Keratinocyte (primary cell): ENCODE measurements at regions not wholly inside any gene's neighbourhood (a gene's known extent, or its start where the extent isn't known, plus 50 kb on each side); places are given as distances from the start of the nearest gene placed in this dataset.

Experiments
- DNase-seq: peaks from one replicate; pipeline ENCODE4 v3.0.0-alpha.2; 2011; ENCODE audit warnings: low read depth, missing footprints, low spot score
- FAIRE-seq: peaks from 2 replicates; lab custom pipeline; 2011; peaks lifted over from hg19 to GRCh38; lab: Jason Lieb, UNC
- H2AFZ ChIP-seq: 2 replicates; pipeline ENCODE4 v1.6.0; 2012; ENCODE audit warnings: low read length, control low read depth, inconsistent platforms; ENCODE audit not compliant: control insufficient read depth
- H3K27ac ChIP-seq: 2 replicates; pipeline ENCODE4 v1.5.1; 2011; ENCODE audit warnings: low read length; ENCODE audit not compliant: control insufficient read depth, insufficient read depth
- H3K27me3 ChIP-seq: 3 replicates; pipeline ENCODE4 v1.6.0; 2011; ENCODE audit warnings: low read length; ENCODE audit not compliant: control insufficient read depth, insufficient read depth; ENCODE audit errors: extremely low read depth
- H3K36me3 ChIP-seq, 2 experiments: 2 replicates in 1 of 2; 3 replicates in 1 of 2; pipeline ENCODE4 v1.5.1; 2011; ENCODE audit warnings: low read length in 2 of 2, mild to moderate bottlenecking in 1 of 2; ENCODE audit not compliant: control insufficient read depth in 2 of 2, insufficient read depth in 2 of 2; ENCODE audit errors: extremely low read depth in 1 of 2
- H3K4me1 ChIP-seq: 3 replicates; pipeline ENCODE4 v1.5.1; 2011; ENCODE audit warnings: low read length; ENCODE audit not compliant: control insufficient read depth, insufficient read depth; ENCODE audit errors: extremely low read depth
- H3K4me2 ChIP-seq: 3 replicates; pipeline ENCODE4 v1.6.0; 2011; ENCODE audit warnings: low read depth, low read length; ENCODE audit not compliant: control insufficient read depth, insufficient read depth; ENCODE audit errors: extremely low read depth
- H3K4me3 ChIP-seq, 3 experiments: fragments of 200-600 bp in 1 of 3; sonication (generic) in 1 of 3; 2 replicates in 2 of 3; 3 replicates in 1 of 3; pipeline ENCODE4 v1.5.1; 2011 to 2016; ENCODE audit warnings: low read length in 3 of 3, mild to moderate bottlenecking in 3 of 3, control low read depth in 2 of 3, inconsistent platforms in 1 of 3, low read depth in 1 of 3, mixed read lengths in 1 of 3, mixed run types in 1 of 3, moderate library complexity in 1 of 3; ENCODE audit not compliant: control insufficient read depth in 2 of 3, insufficient read depth in 2 of 3; ENCODE audit errors: extremely low read depth in 1 of 3
- H3K79me2 ChIP-seq: 2 replicates; pipeline ENCODE4 v1.6.0; 2012; ENCODE audit warnings: low read length; ENCODE audit not compliant: control insufficient read depth, insufficient read depth
- H3K9ac ChIP-seq: 3 replicates; pipeline ENCODE4 v1.6.0; 2011; ENCODE audit warnings: low read length; ENCODE audit not compliant: control insufficient read depth, insufficient read depth; ENCODE audit errors: extremely low read depth
- H3K9me1 ChIP-seq: 3 replicates; pipeline ENCODE4 v1.6.0; 2011; ENCODE audit warnings: low read length; ENCODE audit not compliant: control insufficient read depth, insufficient read depth; ENCODE audit errors: extremely low read depth
- H3K9me3 ChIP-seq: 2 replicates; pipeline ENCODE4 v1.5.1; 2012; ENCODE audit warnings: low read depth, low read length; ENCODE audit not compliant: control insufficient read depth
- H4K20me1 ChIP-seq: 3 replicates; pipeline ENCODE4 v1.6.0; 2011; ENCODE audit warnings: low read length; ENCODE audit not compliant: control insufficient read depth, insufficient read depth; ENCODE audit errors: extremely low read depth
- EZH2 ChIP-seq: IDR thresholded peaks from one replicate; pipeline ENCODE4 v1.6.1; 2012; ENCODE audit warnings: inconsistent platforms, mild to moderate bottlenecking, low read length, moderate library complexity
- dilution Hi-C: fragments of 300-500 bp; cut with MboI; formaldehyde crosslinking; loops from one replicate; pipeline ENCODE4 v1.7.0; 2020; ENCODE audit warnings: low sequenced_read_pairs; ENCODE audit not compliant: extremely low pct_ligation_motif_present
- TF ChIP-seq, protein P1 (sequence below), 3 experiments: IDR thresholded peaks in 1 of 3; conservative IDR thresholded peaks in 1 of 3; optimal IDR thresholded peaks in 1 of 3; 2 replicates in 2 of 3; 3 replicates in 1 of 3; pipeline versions ENCODE3 to v1.5.1; 2011; ENCODE audit warnings: low read length in 3 of 3, mild to moderate bottlenecking in 3 of 3, moderate library complexity in 2 of 3, control low read depth in 1 of 3, inconsistent platforms in 1 of 3; ENCODE audit not compliant: insufficient read depth in 2 of 3; ENCODE audit errors: extremely low read depth in 1 of 3

DNA sequence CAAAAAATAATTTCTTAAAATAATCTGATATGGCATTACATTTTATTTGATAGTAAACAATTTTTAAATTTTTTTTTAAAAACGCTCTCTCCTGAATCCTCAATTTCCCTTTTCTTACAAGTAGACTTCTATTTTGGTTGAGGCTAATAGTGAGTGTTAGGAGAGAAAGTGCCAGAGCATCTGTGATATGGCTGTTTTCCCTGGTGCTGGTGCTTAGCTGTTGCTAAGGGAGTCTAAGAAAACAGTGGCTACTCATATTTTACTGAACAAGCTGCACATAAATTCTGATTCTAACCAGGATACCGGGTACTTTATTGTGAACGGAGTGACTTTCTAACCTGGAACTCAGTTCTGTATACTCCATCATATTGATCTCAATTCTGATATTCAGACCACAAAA is 311.1 kb upstream of the KIAA1217 start:
- no peaks in the 10 kb centered on the region for H3K27me3 ChIP-seq
- dilution Hi-C loops: no loop called here
- H3K27ac ChIP-seq: no peak overlapping the region
- no peak overlapping the region for H3K4me2 ChIP-seq
- no peak overlapping the region for H2AFZ ChIP-seq
- H3K4me3 ChIP-seq: no peak overlapping the region
- DNase-seq: no peak
- H3K4me1 ChIP-seq: no peaks in the 10 kb centered on the region
- no peaks in the 10 kb centered on the region for H3K36me3 ChIP-seq
- no peak for FAIRE-seq
- H3K9ac ChIP-seq: no peak overlapping the region
- no peaks in the 10 kb centered on the region for H3K9me1 ChIP-seq
- TF ChIP-seq, protein P1, sequence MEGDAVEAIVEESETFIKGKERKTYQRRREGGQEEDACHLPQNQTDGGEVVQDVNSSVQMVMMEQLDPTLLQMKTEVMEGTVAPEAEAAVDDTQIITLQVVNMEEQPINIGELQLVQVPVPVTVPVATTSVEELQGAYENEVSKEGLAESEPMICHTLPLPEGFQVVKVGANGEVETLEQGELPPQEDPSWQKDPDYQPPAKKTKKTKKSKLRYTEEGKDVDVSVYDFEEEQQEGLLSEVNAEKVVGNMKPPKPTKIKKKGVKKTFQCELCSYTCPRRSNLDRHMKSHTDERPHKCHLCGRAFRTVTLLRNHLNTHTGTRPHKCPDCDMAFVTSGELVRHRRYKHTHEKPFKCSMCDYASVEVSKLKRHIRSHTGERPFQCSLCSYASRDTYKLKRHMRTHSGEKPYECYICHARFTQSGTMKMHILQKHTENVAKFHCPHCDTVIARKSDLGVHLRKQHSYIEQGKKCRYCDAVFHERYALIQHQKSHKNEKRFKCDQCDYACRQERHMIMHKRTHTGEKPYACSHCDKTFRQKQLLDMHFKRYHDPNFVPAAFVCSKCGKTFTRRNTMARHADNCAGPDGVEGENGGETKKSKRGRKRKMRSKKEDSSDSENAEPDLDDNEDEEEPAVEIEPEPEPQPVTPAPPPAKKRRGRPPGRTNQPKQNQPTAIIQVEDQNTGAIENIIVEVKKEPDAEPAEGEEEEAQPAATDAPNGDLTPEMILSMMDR (optimal IDR thresholded peaks at IDR 0.05 in 1 of 3, IDR thresholded peaks at IDR 0.05 in 1 of 3, conservative IDR thresholded peaks at IDR 0.05 in 1 of 3; ENCODE audit: extremely low read depth in 1 of 3, insufficient read depth in 2 of 3, low read length in 3 of 3): no peak
- no peak for TF ChIP-seq EZH2
- H3K9me3 ChIP-seq: no peaks in the 10 kb centered on the region
- H3K79me2 ChIP-seq: no peaks in the 10 kb centered on the region
- H4K20me1 ChIP-seq: no peaks in the 10 kb centered on the region

DNA sequence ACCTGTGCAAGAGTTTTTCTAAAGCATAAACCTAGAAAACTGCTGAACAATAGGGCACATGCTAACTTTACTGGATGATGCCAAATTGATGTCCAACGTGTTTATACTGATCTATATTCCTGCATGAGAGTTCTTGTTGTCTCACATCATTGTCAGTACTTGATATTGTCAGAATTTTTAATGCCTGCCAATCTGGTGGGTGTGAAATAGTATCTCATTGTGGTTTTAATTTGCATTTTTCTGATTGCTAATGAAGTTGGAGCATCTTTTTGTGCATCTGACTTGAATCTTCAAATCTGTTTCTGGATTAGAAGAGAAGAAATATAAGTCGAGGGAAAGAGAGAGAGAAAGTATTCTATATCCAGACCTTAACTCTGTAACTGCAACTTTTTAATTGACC is 309.8 kb upstream of the KIAA1217 start:
- no peak overlapping the region for H3K27ac ChIP-seq

More for the DNA sequence above, 309.8 kb upstream of the KIAA1217 start:
- Histone ChIP-seq H3K27me3 (no peaks in the 10 kb centered on the region), H3K4me2 (no peak overlapping the region), H3K9ac (no peak overlapping the region), H3K36me3 (no peaks in the 10 kb centered on the region), H3K4me1 (no peaks in the 10 kb centered on the region), H4K20me1 (no peaks in the 10 kb centered on the region), H3K9me1 (no peaks in the 10 kb centered on the region), H3K4me3 (no peak overlapping the region), H3K9me3 (no peaks in the 10 kb centered on the region), H3K79me2 (no peaks in the 10 kb centered on the region), H2AFZ (no peak overlapping the region)
- no peak for TF ChIP-seq EZH2
- TF ChIP-seq, protein P1 (optimal IDR thresholded peaks at IDR 0.05 in 1 of 3, IDR thresholded peaks at IDR 0.05 in 1 of 3, conservative IDR thresholded peaks at IDR 0.05 in 1 of 3; ENCODE audit: extremely low read depth in 1 of 3, insufficient read depth in 2 of 3, low read length in 3 of 3): no peak
- FAIRE-seq: no peak
- no peak for DNase-seq
- dilution Hi-C loops: no loop called here
